ENCODE measurements at regions not wholly inside any gene's neighbourhood (a gene's known extent, or its start where the extent isn't known, plus 50 kb on each side); places are given as distances from the start of the nearest gene placed in this dataset.

GRCh38 chr15:77846360-77846759, 213.6 kb upstream of the LINGO1 start:
- Mint-ChIP-seq H3K4me3 (no peak overlapping the region), H3K27me3 (ENCODE audit: insufficient read depth, low read depth) (peaks cover 10% of the 10 kb centered on the region), H3K9me3 (peaks cover 13% of the 10 kb centered on the region), H3K4me1 (no peaks in the 10 kb centered on the region), H3K27ac (no peak overlapping the region), H3K36me3 (peaks cover 1% of the 10 kb centered on the region)
- Histone ChIP-seq H3K27me3 (no peaks in the 10 kb centered on the region), H3K36me3 (no peaks in the 10 kb centered on the region), H4K20me1 (ENCODE audit: low read depth) (no peaks in the 10 kb centered on the region), H3K79me2 (ENCODE audit: low read depth) (no peaks in the 10 kb centered on the region), H2AFZ (replicated peaks) (no peak overlapping the region), H3K27ac (no peak overlapping the region), H3K9me3 (ENCODE audit: low read depth) (peaks cover 3% of the 10 kb centered on the region), H3K4me3 (no peak overlapping the region), H3K4me1 (peaks cover under 1% of the 10 kb centered on the region), H3F3A (ENCODE audit: low read depth) (no peaks in the 10 kb centered on the region), H3K9ac (no peak overlapping the region), H3K4me2 (no peak overlapping the region)
- TF ChIP-seq CTCF (IDR thresholded peaks at IDR 0.05) (no peak), EZH2 (IDR thresholded peaks at IDR 0.05) (no peak), EZH2phosphoT487 (IDR thresholded peaks at IDR 0.05) (no peak)
- no peak for DNase-seq (ENCODE audit: low spot score)

- peaks cover 5% of the 10 kb centered on the region for H3K27me3 Mint-ChIP-seq (ENCODE audit: insufficient read depth, low read depth)
- DNase-seq (ENCODE audit: low spot score) = no peak
- H4K20me1 ChIP-seq (ENCODE audit: low read depth) = no peaks in the 10 kb centered on the region
- peaks cover 15% of the 10 kb centered on the region for H3K4me1 ChIP-seq
- no peak overlapping the region for H3K4me3 ChIP-seq
- H3K79me2 ChIP-seq (ENCODE audit: low read depth) = no peaks in the 10 kb centered on the region
- no peak for TF ChIP-seq EZH2 (IDR thresholded peaks at IDR 0.05)
- no peak for TF ChIP-seq CTCF (IDR thresholded peaks at IDR 0.05)
- TF ChIP-seq EZH2phosphoT487 (IDR thresholded peaks at IDR 0.05) = no peak
- peaks cover 10% of the 10 kb centered on the region for H3K9me3 Mint-ChIP-seq
- peaks cover under 1% of the 10 kb centered on the region for H3K36me3 Mint-ChIP-seq
- no peak overlapping the region for H3K27ac Mint-ChIP-seq
- no peak overlapping the region for H3K9ac ChIP-seq
- no peak overlapping the region for H2AFZ ChIP-seq (replicated peaks)
- no peaks in the 10 kb centered on the region for H3K9me3 ChIP-seq (ENCODE audit: low read depth)
- no peaks in the 10 kb centered on the region for H3F3A ChIP-seq (ENCODE audit: low read depth)
- H3K4me3 Mint-ChIP-seq = no peak overlapping the region
- H3K4me1 Mint-ChIP-seq = peaks cover 7% of the 10 kb centered on the region
- H3K36me3 ChIP-seq = no peaks in the 10 kb centered on the region
- no peaks in the 10 kb centered on the region for H3K27me3 ChIP-seq
- no peak overlapping the region for H3K4me2 ChIP-seq
- no peak overlapping the region for H3K27ac ChIP-seq
Measured at GRCh38 chr15:77844798-77845446, 212.2 kb upstream of the LINGO1 start.

GRCh38 chr15:77843546-77843945, 210.8 kb upstream of the LINGO1 start:
- Histone ChIP-seq H3K4me2 (no peak overlapping the region), H3K79me2 (ENCODE audit: low read depth) (no peaks in the 10 kb centered on the region), H3K9me3 (ENCODE audit: low read depth) (no peaks in the 10 kb centered on the region), H3K27ac (no peak overlapping the region), H4K20me1 (ENCODE audit: low read depth) (no peaks in the 10 kb centered on the region), H3K27me3 (no peaks in the 10 kb centered on the region), H3K4me1 (peaks cover 15% of the 10 kb centered on the region), H3K36me3 (no peaks in the 10 kb centered on the region), H2AFZ (replicated peaks) (no peak overlapping the region), H3K9ac (no peak overlapping the region), H3F3A (ENCODE audit: low read depth) (no peaks in the 10 kb centered on the region), H3K4me3 (no peak overlapping the region)
- no peak for TF ChIP-seq CTCF (IDR thresholded peaks at IDR 0.05)
- no peak for TF ChIP-seq EZH2 (IDR thresholded peaks at IDR 0.05)
- TF ChIP-seq EZH2phosphoT487 (IDR thresholded peaks at IDR 0.05) = no peak
- Mint-ChIP-seq H3K27me3 (ENCODE audit: insufficient read depth, low read depth) (no peaks in the 10 kb centered on the region), H3K4me1 (peaks cover 7% of the 10 kb centered on the region), H3K27ac (no peak overlapping the region), H3K36me3 (no peaks in the 10 kb centered on the region), H3K4me3 (no peak overlapping the region), H3K9me3 (peaks cover 4% of the 10 kb centered on the region)
- DNase-seq (ENCODE audit: low spot score) = no peak

Data from neural progenitor cell (in vitro differentiated cells).